ENCODE measurements at regions not wholly inside any gene's neighbourhood (a gene's known extent, or its start where the extent isn't known, plus 50 kb on each side); places are given as distances from the start of the nearest gene placed in this dataset.
"Not testable (repeated sequence)": the region's sequence is repeated elsewhere in the genome, so short reads cannot be mapped to it uniquely, and the experiment has no call there.

- no peak for DNase-seq
- TF ChIP-seq POLR2A (IDR thresholded peaks at IDR 0.05; ENCODE audit: low read length): no peak
- TF ChIP-seq GATA1 (IDR thresholded peaks at IDR 0.05; ENCODE audit: low read depth, low read length): no peak
Measured at GRCh38 chr1:121587777-121588176, 403.0 kb downstream of the SRGAP2C start.

GRCh38 chr1:121594096-121594495, 409.3 kb downstream of the SRGAP2C start:
- no peak for DNase-seq
- TF ChIP-seq POLR2A (IDR thresholded peaks at IDR 0.05; ENCODE audit: low read length) (no peak), GATA1 (IDR thresholded peaks at IDR 0.05; ENCODE audit: low read depth, low read length) (no peak)

GRCh38 chr1:121595089-121595488, 410.3 kb downstream of the SRGAP2C start:
- TF ChIP-seq POLR2A (IDR thresholded peaks at IDR 0.05; ENCODE audit: low read length) (no peak), GATA1 (IDR thresholded peaks at IDR 0.05; ENCODE audit: low read depth, low read length) (no peak)
- DNase-seq: peak; percentile 0 to 16

GRCh38 chr1:121604843-121605444, 420.2 kb downstream of the SRGAP2C start:
- DNase-seq: not testable (repeated sequence)

GRCh38 chr1:121607499-121607898, 422.7 kb downstream of the SRGAP2C start:
- not testable (repeated sequence) for DNase-seq

Measured in erythroblast (primary cell).